Left renal pelvis (tissue), 4 donors: ENCODE measurements at regions not wholly inside any gene's neighbourhood (a gene's known extent, or its start where the extent isn't known, plus 50 kb on each side); places are given as distances from the start of the nearest gene placed in this dataset.
"Not testable (repeated sequence)": the region's sequence is repeated elsewhere in the genome, so short reads cannot be mapped to it uniquely, and the experiment has no call there.

ENCODE experiments used
- DNase-seq, 4 donors: peaks; one replicate each; pipeline ENCODE4 v3.0.0-alpha.2; 2013; ENCODE audit warnings: low read depth in 4 of 4, low spot score in 3 of 4

DNA sequence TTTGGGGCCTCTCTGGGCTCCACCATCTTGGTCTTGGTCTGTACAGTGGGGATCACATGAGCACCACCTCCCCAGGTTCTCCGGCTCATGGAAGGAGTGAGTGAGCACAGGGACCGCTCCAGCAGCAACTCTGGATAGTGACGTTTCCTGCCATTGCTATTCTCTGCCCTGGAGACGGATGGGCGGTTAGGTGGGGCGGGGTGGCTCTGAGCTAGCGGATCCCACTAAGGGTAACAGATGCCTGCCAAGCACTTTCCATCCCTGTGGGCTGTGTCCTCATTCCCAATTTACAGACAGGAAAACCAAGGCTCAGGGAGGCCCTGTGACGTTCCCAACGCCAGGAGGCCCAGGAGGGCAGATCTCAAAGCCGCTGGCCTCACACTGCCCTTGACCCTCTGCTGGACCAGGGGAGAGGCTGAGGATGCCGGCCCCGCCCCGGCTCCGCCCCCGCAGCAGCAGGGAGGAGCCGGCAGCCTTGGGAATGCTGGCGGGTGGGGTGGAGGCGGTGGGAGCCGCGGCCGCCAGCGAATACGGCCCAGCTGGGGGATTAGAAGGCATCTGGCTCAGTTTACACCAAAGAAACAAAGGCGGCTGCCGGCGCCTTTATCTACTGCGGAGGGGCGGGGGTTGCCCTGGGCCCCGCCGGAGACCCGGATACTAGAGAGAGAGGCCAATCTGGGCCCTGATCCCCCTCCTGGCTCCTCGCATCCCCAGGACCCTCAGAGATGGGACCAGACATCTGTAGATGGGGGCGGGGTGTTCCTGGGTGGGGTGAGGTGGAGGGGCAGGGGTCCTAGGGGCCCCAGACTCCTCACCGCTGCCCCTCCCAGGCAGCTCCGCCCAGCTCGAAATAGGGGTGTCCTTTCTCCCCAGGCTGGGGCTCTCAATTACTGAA, 122.3 kb upstream of the CIBAR2 start:
- peak in 1 of 4 donors; percentile 82 for DNase-seq

DNA sequence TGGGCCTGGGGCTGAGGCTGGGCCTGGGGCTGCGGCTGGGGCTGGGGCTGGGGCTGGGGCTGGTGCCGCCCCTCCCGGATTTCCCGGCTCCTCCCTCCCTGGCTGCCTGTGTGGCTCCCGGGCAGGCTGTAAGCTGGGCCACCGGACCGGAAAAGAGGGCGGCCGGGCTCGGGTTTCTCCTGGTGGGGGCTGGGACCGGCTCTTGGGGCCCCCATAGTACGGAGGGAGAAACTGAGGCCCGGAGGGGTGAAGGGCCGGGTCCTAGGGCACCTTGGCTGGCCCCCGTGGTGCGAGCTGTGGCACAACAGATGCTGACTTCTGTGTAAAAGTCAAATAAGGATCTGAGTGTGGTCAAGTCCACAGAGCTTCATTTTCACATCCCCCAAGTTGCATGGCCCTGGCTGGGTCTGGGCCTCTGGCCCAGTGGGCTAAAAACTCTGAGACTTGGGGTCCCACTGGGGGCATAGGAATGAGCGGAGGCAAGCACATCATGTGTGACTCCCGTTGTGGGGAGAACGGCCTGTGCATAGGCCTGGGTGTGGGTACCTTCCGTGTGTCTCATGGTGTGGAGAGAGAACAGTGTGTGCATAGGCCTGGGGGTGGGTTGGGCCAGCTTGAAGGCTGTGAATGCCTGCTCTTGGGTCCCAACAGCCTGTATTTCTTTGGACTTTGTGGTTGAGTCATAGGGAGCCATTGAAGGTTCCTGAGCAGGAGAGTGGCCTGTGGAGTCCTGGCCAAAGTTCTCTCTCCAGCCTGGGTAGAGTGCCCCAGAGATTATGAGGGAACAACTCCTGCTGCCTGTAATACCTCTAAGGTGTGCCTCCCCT, 123.9 kb upstream of the CIBAR2 start:
- no peak for DNase-seq

DNA sequence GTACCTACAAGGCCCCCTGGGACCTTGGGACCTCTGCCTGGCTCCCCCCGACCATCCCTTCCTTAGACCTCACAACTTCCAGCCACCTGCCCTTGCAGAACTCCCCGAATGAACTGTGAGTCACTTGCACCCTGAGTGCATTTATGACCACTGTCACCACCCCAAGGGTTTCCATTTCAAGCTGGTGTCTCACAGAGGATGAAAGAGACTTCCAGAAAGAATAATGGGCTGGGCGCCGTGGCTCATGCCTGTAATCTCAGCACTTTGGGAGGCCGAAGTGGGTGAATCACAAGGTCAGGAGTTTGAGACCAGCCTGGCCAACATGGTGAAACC, 124.5 kb upstream of the CIBAR2 start:
- no peak for DNase-seq

DNA sequence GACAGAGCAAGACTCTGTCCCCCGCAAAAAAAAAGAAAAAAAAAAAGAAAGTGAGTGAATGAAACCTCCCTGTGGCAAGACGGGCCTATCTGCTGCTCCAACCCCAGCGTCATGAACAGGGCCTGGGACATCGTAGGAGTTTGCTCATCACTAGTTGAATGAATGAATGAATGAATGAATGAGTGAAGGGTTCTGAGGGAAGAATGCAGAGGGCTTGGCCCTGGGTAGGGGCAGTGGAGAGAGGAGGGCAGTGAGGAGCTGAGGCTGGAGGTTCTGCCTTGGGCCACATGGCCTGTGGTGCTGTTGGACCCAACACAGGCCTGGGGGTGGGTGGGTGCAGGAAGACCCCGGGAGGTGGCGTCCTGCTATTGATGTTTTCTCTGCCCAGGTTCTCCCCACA, 125.5 kb upstream of the CIBAR2 start:
- no peak for DNase-seq

DNA sequence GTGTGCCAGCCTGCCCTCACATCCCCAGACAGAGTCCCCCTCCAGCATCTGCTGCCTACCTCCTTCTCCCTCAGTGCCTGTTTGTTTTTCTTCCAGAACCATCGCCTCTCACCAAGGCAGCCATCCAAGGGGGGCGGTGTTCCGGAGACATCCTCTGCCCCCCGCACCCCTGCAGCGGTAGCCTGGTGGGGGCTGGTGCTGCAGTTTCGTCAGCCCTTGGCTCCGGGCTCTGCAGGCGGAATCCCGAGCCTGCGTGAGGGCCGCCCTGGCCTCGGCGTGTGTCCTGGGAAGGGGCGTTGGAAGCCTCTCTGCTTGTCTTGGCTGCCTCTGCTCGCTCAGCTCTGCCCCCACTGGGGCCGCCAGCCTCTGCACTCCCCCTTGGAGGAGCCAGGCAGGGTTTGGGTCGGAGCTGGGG, 126.0 kb upstream of the CIBAR2 start:
- DNase-seq, result no peak

DNA sequence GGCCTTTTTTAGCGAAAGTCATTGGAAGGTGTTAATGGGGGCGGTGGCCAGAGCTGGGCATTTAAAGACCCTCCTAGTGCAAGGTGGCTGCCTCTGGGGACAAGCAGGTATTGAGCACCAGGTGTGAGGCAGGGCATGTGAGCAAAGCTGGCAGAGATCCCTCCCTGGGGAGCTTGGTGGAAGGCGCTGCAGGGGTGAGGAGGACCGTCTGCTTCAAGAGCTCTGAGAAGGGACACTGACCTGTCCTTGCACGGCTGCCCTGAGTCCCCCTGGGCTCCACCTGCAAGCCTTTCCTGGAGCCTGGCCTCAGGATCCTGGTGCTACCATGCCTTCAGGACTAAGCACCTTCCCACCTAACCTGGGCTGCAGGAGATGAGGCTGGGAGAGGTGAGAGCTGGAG, 127.0 kb upstream of the CIBAR2 start:
- no peak for DNase-seq

DNA sequence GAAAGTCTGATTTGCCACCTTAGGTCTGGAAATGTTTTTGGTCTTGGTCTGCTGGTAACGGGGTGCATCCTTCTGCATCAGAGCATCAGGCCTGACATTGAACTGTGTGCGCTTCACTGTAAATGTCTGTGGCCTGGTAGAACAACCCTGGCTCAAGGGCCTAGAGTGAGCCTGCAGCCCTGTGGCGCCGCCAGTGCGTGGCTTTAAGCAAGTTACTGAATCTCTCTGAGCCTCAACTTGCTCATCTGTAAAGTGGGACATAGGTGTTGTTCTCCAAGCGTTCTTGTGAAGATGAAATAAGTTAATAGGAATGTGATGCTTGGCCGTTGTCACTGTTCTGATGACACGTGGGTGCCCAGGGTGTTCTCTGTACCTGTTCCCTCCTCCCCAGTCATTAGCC, 127.6 kb upstream of the CIBAR2 start:
- no peak for DNase-seq

DNA sequence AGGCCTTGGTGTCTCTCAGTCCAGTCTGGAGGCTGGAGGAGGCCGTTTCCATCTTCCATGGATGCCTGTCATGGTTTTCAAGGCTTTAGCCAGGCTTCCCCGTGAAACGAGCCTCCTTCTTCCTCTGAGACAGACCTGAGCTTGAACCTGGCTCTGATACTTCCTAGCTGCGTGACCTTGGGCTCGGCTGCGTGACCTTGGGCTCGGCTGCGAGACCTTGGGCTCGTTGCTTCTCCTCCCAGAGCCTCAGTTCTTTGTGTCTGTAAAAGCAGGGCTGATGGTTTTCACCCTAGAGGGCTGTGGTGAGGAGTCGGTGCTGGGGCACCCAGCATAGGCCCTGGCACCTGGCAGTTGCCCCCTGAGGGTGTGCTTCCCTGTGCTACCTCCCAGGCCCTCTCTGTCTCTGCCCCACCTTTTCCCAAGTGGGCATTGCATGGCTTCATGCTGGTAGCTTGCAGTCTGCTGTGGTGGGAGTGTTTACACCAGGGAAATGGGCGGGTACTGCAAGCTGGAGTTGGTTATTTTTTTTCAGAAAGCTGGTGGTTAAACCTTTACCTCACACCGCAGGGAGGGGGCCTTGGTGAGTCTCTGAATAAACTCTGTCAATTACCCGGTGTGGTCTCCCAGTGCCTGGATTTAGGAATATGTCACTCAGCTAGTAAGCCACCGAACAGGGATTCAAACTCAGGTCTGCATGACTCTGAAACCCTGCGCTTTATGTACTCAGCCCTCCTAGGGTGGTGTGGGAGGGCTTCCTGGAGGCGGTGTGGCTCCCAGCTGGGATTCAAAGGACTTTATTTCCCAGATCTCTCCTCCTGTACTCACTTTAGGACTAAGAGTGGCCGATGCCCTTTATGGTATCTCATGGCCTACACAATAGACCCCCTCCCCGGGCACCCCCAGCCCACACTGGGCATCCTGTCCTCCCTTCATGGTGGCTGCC, 129.0 kb upstream of the CIBAR2 start:
- no peak for DNase-seq

DNA sequence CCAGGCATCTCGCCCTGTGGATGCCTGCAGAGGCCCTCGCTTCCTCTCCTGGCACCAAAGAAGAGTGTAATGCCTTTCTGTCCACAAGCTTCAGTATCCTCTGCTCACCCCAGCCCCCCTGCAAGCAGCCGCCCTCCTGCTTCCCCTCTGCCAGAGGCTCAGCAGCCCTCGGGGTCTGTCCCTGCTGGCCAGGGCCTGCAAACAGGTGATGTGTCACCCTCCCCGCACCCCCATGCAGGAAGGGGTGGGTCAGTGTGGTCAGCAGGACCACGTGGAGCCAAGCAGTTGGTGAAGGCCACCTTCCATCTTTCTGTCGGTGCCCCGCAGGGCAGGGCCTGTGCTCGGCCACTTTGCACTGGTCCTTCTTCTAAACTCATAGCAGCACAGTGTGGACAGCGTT, 129.9 kb upstream of the CIBAR2 start:
- DNase-seq, result no peak

DNA sequence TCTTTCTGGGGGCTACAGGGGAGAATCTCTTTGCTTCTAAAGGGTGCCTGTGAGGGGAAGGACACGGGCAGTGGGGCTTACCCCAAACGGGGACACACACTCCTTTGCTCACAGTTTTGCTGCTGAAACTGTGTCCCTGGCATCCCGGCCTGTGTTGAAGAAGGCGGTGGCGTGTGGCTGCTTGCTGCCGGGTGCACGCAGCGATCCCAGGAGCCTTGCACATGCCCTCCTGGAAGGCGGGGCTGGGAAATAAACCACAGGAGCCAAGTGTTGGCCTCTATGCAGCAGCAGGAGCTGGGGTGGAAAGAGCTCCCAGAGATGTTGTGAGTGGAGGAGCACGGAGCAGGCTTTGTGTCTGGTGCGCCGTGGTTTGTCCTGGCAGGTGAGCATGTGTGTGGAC, 131.0 kb upstream of the CIBAR2 start:
- no peak for DNase-seq

DNA sequence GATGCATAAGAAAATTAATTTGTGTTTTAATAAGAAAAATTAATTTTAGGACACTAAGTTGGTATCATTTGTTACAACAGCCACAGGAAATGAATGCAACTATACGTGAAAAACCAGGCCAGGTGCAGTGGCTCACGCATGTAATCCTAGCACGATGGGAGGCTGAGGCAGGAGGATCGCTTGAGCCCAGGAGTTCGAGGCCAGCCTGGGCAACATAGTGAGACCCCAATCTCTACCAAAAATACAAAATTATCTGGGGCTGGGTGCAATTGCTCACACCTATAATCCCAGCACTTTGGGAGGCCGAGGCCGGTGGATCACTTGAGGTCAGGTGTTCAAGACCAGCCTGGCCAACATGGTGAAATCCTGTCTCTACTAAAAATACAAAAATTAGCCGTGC, 132.2 kb upstream of the CIBAR2 start:
- DNase-seq, result not testable (repeated sequence)

DNA sequence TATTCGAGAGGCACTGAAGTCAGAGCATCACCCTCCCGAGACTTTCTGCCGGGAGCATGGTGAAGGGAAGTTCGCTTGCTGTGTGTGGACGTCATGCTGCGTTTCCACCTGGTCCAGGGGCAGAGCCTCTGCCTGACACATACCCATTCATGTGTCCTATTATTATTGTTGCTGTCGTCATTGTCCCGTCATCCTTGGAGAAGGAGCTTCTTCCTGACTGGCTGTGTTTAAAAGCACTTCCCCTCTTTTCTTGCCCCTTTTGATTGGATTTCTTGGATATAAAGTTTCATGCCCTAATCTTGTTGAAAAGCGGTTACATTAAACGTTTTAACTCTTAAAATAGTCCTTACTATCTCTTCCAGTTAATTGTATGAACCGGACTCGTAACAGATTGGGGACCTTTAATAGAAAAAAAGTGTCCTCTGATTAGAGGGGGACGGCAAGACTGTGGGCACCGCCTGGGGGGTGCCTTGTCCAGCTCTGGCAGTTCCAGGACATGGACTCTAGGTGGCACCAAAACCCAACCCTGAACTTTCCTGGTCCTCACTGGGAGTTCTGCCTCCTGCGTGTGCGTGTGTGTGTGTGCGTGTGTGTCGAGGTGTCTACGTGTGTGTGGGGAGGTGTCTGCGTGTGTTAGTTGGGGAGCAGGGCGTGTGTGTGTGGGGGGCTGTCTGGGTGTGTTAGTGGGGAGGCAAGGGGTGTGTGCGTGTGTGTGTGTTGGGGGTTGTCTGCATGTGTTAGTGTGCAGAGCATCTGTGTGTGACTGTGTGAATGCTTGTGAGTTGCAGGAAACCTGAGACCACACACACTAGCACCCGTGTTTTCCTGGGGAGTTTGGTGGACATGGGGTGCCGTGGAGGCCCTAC, 133.3 kb upstream of the CIBAR2 start:
- peak in 1 of 4 donors; percentile 72 for DNase-seq

DNA sequence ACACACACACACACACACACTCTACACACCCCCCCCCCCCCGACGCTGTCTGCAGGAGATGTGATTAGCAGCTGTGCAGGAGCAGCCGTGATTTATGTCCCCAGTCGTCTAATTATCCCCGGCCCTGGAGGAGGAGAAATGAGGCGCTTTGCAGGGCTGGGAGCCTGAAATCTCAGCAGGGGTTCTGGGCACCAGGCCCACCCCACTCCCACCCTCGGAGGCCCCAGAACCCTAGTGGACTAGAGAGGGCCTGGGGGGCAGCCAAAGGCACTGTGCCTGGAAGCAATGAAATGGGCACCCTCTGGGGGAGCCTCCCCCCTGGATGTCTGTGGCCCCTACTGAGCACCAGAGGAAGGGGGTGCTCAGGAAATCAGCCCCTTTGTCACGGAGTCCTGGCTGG, 134.2 kb upstream of the CIBAR2 start:
- DNase-seq, result no peak

DNA sequence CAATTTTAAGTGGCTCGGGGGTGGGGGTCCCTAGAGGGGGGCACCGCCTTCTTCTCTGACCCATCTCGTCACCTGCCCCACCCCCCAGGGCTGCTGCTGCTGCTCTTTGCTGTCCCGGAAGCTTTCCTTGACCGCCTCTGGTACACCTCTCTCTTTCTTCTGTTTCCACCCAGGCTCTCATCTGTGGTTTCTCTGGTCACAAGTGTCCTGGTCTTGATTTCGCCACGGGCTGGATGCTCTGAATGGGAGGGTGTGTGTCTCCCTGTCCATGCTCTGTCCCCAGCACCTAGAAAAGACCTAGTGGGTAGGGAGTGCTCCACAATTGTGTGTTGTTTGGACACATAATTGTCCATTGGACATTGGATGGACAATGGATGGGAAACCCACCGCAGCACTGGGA, 134.7 kb upstream of the CIBAR2 start:
- no peak for DNase-seq

DNA sequence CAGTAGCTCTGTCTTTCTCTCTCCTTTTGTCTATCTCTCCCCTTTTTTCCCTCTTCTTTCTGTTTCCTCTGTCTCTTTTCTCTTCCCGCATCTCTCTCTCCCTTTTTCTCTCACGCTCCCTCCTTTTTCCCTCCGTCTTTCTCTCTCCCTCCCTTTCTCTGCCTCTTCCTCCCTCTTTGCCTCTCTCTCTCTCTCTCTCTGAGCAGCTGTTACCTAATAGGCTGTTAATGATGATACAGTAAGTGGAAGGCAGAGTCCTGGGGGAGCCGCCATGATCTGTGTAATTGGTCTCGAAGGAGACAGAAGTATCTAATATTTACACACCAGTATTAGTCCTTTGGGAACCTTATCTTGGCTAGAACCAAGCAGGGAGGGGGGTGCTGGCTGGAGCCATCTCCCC, 136.1 kb upstream of the CIBAR2 start:
- DNase-seq, result no peak

DNA sequence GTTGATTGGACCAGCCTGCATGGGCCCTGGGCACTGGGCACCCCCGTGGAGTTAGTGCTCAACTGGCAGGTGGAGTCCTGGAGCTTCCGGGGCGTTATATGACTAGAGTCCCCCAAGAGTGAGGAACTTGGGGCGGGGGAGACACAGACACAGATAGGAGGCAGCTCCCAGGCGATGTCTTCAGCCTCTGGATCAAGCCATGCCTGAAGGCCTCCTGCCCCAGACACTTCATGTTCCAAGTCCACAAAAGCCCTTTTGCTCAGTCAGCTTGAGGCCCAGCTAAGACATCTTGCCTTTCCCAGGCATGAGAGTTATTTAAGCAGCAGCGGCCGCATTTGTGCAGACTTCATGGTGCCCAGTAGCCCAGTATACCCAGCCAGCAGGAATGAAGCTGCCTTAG, 136.6 kb upstream of the CIBAR2 start:
- DNase-seq, result no peak

DNA sequence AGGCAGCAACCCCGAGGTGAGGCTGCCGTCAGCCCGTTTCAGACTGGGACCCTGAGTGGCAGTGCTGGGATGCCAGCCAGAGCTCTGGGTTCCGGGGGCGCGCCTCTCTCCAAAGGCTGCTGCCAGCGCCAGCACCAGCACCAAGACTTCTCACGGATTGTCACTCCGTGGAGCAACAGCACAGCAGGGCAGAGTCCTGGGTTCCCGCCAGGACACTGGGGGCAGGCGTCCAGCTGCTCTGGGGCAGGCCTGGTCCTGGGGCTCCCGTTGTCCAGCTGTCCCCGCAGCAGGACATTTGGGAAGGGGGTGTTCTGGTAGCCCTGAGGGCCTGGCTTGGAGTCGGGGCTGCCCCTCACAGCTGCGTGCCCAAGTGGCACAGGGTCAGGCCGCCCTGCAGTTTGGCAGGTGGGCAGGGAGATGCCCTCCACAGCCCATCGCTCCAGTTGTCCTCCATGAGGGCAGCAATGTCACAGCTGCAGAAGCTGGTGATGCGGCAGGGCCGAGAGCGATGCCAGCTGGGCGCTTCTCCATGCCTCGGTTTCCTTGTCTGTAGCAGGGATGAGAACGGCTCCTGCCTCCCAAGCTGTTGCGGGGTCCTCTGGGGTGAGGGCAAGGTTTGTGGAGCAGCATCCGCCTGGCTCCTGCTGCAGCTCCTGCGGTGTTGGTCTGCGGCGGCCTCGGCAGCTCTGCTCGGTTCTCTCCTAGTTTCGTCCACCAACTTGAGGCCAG, 137.3 kb upstream of the CIBAR2 start:
- DNase-seq, result no peak

DNA sequence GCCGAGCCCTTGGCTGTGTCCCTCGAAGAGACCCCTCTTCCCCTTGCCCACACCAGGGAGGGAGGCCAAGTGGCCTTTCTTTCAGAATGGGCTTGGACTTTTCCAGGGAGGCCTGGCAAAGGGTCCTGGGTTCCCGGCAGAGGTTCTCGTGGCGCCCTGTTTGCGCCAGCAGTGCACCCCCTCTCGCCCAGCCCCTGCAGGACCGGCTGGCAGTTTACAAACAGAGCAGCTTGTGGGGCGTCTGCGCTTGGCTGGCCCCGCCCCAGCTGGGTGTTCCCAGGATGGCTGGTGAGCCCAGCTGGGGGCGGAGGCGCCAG, 137.8 kb upstream of the CIBAR2 start:
- no peak for DNase-seq

DNA sequence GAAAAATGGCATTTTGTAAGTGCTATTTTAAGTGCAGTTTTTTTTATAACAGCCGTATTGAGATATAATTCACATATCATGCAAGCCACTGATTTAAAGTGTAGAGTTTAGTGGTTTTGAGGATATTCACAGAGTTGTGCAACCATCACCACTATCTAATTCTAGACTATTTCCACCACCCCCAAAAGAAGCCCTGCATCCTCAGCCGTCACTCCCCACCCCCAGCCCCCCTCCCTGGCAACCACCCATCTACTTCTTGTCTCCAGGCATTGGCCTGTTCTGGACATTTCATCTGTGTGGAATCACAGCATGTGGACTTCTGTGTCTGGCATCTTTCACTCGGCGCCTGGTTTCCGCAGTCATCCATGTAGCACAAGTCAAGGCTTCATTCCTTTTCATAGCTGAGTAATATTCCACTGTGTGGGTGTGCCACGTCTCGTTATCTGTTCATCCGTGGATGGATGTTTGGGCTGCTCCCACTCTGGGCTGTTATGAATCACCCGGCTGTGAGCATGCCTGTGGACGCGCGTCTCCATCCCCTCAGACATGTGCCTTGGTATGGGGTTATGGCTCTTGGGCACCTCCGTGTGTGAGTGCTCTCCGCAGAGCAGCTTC, 138.4 kb upstream of the CIBAR2 start:
- DNase-seq, result no peak
